Lower leg skin (tissue), 3 donors: ENCODE measurements at regions not wholly inside any gene's neighbourhood (a gene's known extent, or its start where the extent isn't known, plus 50 kb on each side); places are given as distances from the start of the nearest gene placed in this dataset.

Source experiments
- POLR2A ChIP-seq, 2 donors: fragments of 450-650 bp; IDR thresholded peaks; one replicate each; pipeline ENCODE4 v1.6.1; 2016 to 2017; ENCODE audit warnings: antibody characterized with exemption in 2 of 2, mild to moderate bottlenecking in 1 of 2, moderate library complexity in 1 of 2
- TF ChIP-seq, protein P1 (sequence below), 3 donors: fragments of 450-650 bp; IDR thresholded peaks; one replicate each; pipeline ENCODE4 v1.5.1; 2016; ENCODE audit warnings: antibody characterized with exemption in 3 of 3, mild to moderate bottlenecking in 3 of 3, moderate library complexity in 2 of 3

GRCh38 chr6:81950877-81951276, 198.4 kb upstream of the TENT5A start:
- TF ChIP-seq, protein P1, sequence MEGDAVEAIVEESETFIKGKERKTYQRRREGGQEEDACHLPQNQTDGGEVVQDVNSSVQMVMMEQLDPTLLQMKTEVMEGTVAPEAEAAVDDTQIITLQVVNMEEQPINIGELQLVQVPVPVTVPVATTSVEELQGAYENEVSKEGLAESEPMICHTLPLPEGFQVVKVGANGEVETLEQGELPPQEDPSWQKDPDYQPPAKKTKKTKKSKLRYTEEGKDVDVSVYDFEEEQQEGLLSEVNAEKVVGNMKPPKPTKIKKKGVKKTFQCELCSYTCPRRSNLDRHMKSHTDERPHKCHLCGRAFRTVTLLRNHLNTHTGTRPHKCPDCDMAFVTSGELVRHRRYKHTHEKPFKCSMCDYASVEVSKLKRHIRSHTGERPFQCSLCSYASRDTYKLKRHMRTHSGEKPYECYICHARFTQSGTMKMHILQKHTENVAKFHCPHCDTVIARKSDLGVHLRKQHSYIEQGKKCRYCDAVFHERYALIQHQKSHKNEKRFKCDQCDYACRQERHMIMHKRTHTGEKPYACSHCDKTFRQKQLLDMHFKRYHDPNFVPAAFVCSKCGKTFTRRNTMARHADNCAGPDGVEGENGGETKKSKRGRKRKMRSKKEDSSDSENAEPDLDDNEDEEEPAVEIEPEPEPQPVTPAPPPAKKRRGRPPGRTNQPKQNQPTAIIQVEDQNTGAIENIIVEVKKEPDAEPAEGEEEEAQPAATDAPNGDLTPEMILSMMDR (IDR thresholded peaks at IDR 0.05) = no peak
- TF ChIP-seq POLR2A (IDR thresholded peaks at IDR 0.05) = no peak
